ENCODE measurements at regions not wholly inside any gene's neighbourhood (a gene's known extent, or its start where the extent isn't known, plus 50 kb on each side); places are given as distances from the start of the nearest gene placed in this dataset.

DNA sequence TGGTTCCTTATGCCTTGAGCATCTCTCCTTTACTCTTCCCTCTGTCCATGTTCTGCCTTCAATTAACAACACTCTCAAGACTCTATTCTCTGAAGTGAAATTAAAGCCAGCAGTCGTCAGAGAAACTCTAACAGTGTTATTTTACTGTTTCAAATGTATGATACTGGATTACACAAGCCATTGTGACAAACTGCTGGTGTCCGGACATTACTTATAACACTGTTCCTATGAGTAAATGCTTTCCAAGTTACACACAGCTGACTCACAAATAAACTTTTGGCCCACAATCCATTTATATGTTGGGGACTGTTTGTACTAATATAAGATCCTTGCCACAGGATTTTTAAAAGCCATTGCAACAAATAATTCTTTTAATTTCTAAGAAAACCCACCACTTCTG is 63.2 kb upstream of the GHR start:
- peak; percentile 18 for DNase-seq (ENCODE audit: low spot score)

GRCh38 chr5:42360616-42361314 is 62.5 kb upstream of the GHR start:
- no peak for DNase-seq (ENCODE audit: low spot score)

- DNase-seq (ENCODE audit: low spot score) = no peak
Observed at GRCh38 chr5:42361315-42361688, 61.9 kb upstream of the GHR start.

GRCh38 chr5:42366051-42366450 is 57.2 kb upstream of the GHR start:
- no peak for DNase-seq (ENCODE audit: low spot score)

All from AG08396 (cell line).